Activated CD4-positive, alpha-beta T cell treated with anti-CD3 and anti-CD28 coated beads, Interleukin-2, amount 50 U/mL, for 48 hours (primary cell): ENCODE measurements at regions not wholly inside any gene's neighbourhood (a gene's known extent, or its start where the extent isn't known, plus 50 kb on each side); places are given as distances from the start of the nearest gene placed in this dataset.

ENCODE experiments used
- DNase-seq, 2 experiments: peaks; one replicate each; pipeline ENCODE4 v3.0.0-alpha.2; 2020

DNA sequence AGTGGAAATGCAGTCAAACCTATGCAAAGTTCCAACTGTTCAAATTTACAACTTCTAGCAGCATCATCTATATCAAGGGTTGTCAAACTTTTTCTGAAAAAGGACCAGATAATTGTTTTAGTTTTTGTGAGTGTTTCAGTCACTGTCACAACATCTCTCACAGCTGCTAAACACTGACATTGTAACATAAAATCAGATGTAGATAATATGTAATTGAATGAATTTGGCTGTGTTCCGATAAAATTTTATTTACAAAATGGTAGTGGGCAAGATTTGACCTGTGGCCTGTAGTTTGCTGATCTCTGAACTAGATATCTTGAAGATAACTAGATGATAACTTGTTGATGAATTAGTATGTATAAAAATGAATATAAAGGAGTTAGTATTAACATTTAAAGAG, 1679.1 kb upstream of the PCDH20 start:
- DNase-seq: no peak

- DNase-seq: no peak
Observed at GRCh38 chr13:63093907-63094469, 1678.3 kb upstream of the PCDH20 start.

GRCh38 chr13:63092456-63092855, 1676.8 kb upstream of the PCDH20 start:
- DNase-seq: no peak

GRCh38 chr13:63090524-63090923, 1674.9 kb upstream of the PCDH20 start:
- DNase-seq: no peak

DNA sequence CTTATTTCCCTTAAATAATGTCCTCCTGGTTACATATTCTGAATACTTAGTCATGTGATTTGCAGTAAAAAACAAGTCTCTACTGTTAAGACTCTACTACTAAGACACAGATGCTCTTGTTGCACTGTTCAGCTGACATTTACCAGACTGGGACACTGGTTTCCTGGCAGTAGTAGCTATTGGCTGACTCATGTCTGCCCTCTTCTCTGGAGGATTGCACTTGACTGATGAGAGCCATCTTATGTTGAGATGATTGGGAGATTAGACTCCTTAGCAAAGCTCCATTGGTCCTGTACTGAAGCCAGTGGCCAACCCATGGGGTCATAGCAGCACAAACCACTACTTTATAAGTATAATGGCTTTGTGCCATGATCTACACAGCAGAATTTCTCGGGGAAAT, 1672.6 kb upstream of the PCDH20 start:
- DNase-seq: no peak

DNA sequence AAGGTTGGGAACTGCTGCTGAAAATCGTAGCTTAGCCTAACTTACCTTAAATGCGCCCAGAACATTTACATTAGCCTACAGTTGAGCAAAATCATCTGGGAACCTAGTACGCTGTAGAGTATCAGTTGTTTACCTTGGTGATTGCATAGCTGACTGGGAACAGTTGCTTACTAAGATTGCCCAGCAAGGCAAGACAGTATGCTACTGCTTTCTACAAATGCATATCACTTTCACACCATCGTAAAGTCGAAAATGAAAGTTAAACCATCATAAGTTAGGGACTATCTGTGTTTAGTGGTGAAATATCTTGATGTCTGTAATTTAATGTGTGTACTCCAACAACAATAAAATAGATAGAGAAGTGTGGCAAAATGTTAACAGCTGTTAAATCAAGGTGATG, 1670.6 kb upstream of the PCDH20 start:
- DNase-seq: no peak

DNA sequence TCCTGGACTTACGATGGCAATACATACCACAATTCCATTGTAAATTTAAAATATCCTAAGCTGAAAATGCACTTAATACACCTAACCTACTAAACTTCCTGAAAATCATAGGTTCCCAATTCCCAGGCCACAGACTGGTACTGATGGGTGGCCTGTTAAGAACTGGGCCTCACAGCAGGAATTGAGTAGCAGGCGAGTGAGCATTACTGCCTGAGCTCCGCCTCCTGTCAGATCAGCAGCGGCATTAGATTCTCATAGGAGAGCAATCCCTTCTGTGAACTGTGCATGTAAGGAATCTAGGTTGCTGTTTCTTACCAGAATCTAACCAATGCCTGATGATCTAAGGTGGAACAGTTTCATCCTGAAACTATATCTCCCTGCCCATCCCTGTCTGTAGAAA, 1670.2 kb upstream of the PCDH20 start:
- DNase-seq: no peak

GRCh38 chr13:63081400-63082014, 1665.9 kb upstream of the PCDH20 start:
- no peak for DNase-seq

DNA sequence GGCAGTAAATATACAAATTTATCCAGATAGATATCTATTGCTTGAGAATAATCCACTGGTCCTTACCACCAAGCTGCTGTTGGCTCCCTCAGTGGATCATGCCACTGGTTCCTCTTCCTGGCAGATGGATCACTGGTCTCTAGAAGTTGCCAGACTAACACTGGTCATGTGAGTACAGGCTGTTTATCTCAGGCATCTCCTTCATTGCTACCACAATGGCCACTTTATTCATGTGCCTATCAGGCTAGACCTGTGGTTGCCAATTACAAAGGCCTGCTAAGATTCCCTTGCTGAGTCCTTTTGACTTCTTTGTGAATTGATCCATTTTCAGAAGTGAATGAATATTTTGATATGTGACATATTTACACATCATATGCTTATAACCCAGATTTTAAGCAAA, 1659.5 kb upstream of the PCDH20 start:
- DNase-seq: no peak

DNA sequence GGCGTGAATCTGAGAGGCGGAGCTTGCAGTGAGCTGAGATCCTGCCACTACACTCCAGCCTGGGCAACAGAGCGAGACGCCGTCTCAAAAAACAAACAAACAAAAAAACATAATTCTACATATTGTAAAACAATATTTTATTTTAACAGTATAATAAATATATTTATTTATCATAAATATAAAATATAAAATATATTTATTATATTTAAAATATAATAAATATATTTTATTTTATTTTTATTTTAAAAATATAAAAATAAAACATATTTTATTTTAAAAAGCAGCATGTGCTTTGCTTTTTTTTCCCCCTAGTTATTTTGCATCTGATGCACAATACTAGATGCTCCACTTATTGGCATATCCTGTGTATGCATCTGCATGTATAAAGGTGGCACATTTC, 1634.6 kb upstream of the PCDH20 start:
- no peak for DNase-seq

- no peak for DNase-seq
Observed at GRCh38 chr13:63048653-63049052, 1633.0 kb upstream of the PCDH20 start.

DNA sequence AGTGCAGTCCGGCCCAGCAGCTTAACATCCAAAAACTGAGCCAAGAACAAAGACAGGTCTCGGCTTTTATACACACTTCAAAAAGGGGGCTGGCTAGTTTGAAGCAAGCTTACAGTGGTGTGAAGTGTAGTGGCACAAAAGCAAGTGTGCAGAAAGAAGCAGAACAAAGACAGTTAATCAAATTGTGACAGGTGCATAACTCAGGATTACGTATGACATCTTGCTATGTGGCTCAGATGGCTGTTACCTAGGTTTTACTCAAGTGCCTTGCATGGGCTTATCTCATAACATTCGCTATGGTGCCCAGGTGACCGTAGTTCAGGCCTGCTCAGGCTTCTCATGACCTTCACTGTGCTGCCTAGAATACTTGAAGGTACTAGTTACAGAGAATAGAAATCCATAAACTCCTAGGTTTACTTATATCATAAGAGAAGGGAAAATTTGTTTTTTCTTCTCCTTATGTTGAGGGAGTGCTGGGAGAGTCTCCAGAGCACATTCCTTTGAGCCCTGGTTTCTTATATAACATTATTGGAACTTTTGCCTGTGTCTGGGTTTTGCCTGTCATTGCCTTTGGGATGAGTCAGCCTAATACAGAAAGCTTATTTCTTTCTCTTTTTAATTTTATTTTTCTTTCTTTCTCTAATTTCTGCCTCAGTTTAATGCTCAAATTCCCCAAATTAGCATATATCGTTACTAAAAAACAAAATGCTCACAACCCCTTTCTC, 1629.1 kb upstream of the PCDH20 start:
- no peak for DNase-seq

DNA sequence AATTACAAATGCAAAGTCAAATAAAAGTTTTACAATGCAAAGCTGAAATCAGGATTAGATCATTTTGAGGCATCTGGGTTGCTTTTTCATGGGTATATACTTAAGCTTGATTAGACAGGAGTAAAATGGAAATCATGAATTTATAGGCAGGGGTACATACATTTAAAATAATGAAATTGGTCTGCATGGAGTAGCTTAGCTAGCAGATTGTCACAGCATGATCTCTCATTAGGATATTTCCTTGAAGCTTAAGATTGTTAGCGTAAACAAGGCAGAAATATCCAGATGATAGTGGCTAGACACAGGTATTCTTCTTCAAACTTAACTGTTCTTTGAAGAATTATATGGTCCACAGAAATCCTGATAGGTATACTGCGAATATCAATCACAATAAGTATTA, 1627.0 kb upstream of the PCDH20 start:
- DNase-seq: no peak

GRCh38 chr13:63041640-63042414, 1626.2 kb upstream of the PCDH20 start:
- no peak for DNase-seq

DNA sequence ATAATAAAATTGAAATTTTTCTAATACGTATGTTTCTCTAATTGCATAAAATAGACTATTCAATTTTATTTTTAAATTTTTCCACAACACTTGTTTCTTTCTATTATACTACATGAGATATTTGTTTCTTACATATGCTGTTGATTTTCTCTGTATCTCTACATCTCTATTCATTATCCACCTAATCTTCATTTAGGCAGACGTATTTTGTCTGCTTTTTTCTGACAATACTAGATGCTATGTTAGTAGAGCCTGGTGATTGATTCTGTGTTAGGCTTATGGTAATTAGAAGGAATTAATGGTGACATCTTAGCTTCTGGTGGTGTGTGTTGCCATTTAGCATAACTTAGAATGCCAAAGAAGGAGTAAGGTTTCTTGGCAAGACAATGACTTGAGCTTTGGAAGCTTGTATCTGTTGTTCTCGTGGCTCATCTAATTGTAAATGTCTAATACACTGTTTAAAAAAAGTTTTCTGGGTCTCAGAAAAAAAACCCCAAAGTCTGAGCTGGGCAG, 1610.7 kb upstream of the PCDH20 start:
- no peak for DNase-seq

DNA sequence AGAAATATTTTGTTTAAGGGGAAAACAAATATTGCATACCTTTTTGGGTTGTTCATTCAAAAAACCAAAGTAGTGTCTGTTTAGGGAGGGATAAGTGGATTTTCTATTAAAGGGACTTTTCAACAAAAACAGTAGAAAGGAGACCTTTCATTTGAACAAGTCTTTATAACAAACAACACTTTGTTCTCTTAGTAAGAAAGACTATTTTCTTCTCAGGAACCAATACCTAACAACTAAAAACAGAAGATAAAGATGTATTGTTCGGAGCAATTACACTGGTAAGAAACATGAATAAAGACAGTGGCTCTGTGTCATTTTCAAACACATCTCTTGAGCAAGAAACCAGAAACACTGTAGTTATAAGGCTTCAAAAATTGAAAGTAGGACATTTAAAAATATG, 1610.1 kb upstream of the PCDH20 start:
- no peak for DNase-seq

- no peak for DNase-seq
Observed at GRCh38 chr13:63024458-63024857, 1608.8 kb upstream of the PCDH20 start.

DNA sequence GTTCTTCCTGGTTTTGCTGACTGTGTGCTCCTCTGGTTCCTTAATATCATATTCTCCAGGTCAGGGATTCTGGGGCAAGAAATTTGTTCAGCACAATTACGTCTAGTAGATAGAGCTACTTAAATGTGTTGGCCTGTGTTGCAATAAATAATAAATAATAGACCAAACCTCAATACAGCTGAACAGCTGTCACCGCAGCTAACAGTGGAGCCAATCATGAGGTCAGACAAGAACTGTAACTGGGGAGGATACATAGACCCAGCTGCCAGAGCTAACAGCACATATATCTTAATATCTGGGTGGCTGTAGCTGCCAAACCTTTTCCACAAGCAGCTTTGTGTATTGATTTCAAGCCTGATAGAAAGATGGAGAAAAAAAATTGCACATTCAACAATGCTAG, 1596.3 kb upstream of the PCDH20 start:
- no peak for DNase-seq

DNA sequence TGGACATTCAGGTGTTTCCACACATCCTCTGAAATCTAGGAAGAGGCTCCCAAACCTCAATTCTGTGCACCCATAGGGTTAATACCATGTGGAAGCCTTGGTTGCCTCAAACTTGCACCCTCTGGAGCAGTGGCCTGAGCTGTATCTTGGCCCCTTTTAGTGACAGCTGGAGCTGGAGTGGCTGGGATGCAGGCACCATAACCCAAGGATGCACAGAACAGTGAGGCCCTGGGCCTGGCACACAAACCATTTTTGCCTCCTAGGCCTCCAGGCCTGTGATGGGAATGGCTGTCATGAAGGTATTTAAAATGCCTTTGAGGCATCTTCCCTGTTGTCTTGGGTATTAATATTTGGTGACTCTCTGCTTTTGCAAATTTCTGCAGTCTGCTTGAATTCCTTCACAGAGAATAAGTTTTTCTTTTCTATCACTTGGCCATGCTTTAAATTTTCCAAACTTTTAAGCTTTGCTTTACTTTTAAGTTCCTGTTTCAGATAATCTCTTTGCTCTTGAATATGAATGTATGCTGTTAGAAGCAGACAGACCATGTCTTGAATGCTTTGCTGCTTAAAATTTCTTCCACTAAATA, 1594.5 kb upstream of the PCDH20 start:
- no peak for DNase-seq

- no peak for DNase-seq
Observed at GRCh38 chr13:63005625-63006024, 1590.0 kb upstream of the PCDH20 start.

DNA sequence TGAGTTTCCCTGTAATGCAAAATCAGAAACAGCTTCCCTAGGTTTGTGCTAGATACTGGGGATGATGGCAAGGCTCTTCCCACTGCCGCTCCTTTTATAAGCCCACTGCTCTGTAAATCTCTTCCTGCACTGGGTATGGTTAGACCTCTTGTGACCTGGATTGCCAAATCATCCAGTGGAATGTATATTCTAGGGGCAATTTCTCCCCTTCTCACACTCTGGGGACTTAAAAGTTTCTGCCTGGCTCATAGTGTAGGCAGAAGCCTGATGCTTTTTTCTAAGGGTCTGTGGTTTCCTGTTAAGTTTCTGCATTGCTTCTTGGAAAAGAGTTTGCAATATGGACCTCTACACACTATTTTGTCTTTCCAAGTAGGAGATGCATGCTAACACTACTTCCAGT, 1582.0 kb upstream of the PCDH20 start:
- DNase-seq: no peak

DNA sequence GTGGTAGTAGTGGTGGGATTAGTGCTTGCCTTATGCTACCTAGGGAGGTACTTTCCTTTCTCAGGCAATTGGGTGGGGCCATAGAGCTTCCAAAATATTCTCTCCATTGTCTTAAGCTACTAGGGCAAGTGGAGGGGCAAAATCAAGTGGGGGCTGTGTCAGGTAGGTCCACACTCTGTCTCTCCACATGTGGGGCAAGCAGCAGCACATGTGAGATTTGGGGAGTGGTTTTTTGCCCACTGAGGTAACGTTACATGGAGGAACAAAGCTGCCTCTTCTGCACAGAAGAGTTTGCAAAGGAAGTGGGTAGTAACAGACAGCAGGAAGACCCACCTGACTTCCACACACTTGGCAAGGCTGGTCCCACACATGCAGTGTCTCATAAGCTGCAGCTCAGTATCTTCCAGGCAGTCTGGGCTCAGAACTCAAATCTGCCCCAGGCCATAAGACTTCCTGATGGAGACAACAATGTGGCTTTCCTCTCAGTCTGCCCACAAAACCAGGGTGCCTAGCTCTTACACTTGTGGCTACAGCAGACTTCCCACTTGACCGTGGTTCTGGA, 1581.5 kb upstream of the PCDH20 start:
- no peak for DNase-seq

GRCh38 chr13:62973804-62974203, 1558.2 kb upstream of the PCDH20 start:
- no peak for DNase-seq
